ENCODE measurements at regions not wholly inside any gene's neighbourhood (a gene's known extent, or its start where the extent isn't known, plus 50 kb on each side); places are given as distances from the start of the nearest gene placed in this dataset.

DNA sequence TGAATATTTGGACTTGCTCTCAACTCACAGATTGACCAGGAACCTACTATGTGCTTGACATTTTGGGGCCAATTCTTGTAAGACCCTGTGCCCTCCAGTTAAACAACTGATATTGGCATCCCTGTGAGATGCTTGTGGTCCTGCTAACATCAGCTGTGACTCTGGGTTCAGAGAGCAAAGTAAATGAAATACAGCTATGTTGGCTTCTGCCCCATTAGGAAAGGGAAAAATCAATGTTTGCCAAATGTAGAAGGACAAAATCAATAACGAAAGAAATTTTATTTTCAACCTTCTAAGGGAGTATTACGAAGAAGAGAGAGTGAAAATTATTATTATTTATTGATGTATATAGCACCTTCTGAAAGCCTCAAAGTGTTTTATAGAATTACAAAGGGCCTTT, 266.9 kb upstream of the ARID1B start:
- Histone ChIP-seq H3K36me3 (replicated peaks; ENCODE audit: insufficient read depth, low read length) (no peaks in the 10 kb centered on the region), H3K27ac (ENCODE audit: low read length) (no peak overlapping the region), H3K79me2 (ENCODE audit: low read length) (no peaks in the 10 kb centered on the region), H2AFZ (ENCODE audit: low read length) (no peak overlapping the region), H3K4me1 (ENCODE audit: low read length) (no peaks in the 10 kb centered on the region), H3K4me3 (ENCODE audit: low read length) (no peak overlapping the region), H3F3A (ENCODE audit: insufficient read depth, low read length) (no peaks in the 10 kb centered on the region), H3K9me2 (replicated peaks; ENCODE audit: insufficient read depth, low read length) (no peaks in the 10 kb centered on the region), H3K9ac (ENCODE audit: low read length) (no peak overlapping the region), H3K4me2 (ENCODE audit: low read depth, low read length) (no peak overlapping the region), H4K20me1 (ENCODE audit: insufficient read depth, low read length) (no peaks in the 10 kb centered on the region), H3K27me3 (replicated peaks; ENCODE audit: insufficient read depth, low read length) (no peaks in the 10 kb centered on the region), H3K9me3 (replicated peaks; ENCODE audit: insufficient read depth, low read length) (no peaks in the 10 kb centered on the region)
- no peak for DNase-seq
- no peak for TF ChIP-seq EZH2 (optimal IDR thresholded peaks at IDR 0.05; ENCODE audit: low read depth, low read length)
- TF ChIP-seq EZH2phosphoT487 (IDR thresholded peaks at IDR 0.05; ENCODE audit: low read length) = no peak
- TF ChIP-seq, protein P1, sequence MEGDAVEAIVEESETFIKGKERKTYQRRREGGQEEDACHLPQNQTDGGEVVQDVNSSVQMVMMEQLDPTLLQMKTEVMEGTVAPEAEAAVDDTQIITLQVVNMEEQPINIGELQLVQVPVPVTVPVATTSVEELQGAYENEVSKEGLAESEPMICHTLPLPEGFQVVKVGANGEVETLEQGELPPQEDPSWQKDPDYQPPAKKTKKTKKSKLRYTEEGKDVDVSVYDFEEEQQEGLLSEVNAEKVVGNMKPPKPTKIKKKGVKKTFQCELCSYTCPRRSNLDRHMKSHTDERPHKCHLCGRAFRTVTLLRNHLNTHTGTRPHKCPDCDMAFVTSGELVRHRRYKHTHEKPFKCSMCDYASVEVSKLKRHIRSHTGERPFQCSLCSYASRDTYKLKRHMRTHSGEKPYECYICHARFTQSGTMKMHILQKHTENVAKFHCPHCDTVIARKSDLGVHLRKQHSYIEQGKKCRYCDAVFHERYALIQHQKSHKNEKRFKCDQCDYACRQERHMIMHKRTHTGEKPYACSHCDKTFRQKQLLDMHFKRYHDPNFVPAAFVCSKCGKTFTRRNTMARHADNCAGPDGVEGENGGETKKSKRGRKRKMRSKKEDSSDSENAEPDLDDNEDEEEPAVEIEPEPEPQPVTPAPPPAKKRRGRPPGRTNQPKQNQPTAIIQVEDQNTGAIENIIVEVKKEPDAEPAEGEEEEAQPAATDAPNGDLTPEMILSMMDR (IDR thresholded peaks at IDR 0.05; ENCODE audit: low read length) = no peak

DNA sequence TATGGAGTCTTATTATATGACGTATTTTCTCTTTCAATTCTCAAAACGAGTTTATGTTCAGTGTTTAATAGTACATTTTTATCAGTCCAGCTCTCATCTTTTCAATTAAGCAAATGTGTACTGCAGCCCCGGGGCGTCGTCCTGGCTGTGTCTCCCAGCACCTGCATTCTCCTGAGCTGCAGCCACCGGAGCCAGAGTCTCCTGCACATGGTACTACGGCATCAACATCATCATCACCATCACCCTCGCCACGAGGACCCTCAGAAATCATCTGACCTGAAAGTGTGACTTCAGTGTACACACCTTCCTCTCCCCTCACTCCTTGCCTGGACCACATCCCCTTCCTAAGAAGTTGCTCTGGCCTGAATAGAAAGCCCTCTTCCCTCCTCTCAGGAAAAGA, 267.7 kb upstream of the ARID1B start:
- Histone ChIP-seq H3K9me2 (replicated peaks; ENCODE audit: insufficient read depth, low read length) (no peaks in the 10 kb centered on the region), H3K4me2 (ENCODE audit: low read depth, low read length) (no peak overlapping the region), H3K4me1 (ENCODE audit: low read length) (no peaks in the 10 kb centered on the region), H3F3A (ENCODE audit: insufficient read depth, low read length) (no peaks in the 10 kb centered on the region), H3K79me2 (ENCODE audit: low read length) (no peaks in the 10 kb centered on the region), H3K9ac (ENCODE audit: low read length) (no peak overlapping the region), H3K36me3 (replicated peaks; ENCODE audit: insufficient read depth, low read length) (no peaks in the 10 kb centered on the region), H3K9me3 (replicated peaks; ENCODE audit: insufficient read depth, low read length) (no peaks in the 10 kb centered on the region), H3K27ac (ENCODE audit: low read length) (no peak overlapping the region), H2AFZ (ENCODE audit: low read length) (no peak overlapping the region), H4K20me1 (ENCODE audit: insufficient read depth, low read length) (no peaks in the 10 kb centered on the region), H3K4me3 (ENCODE audit: low read length) (no peak overlapping the region), H3K27me3 (replicated peaks; ENCODE audit: insufficient read depth, low read length) (no peaks in the 10 kb centered on the region)
- no peak for DNase-seq
- TF ChIP-seq, protein P1 (IDR thresholded peaks at IDR 0.05; ENCODE audit: low read length) = no peak
- TF ChIP-seq EZH2phosphoT487 (IDR thresholded peaks at IDR 0.05; ENCODE audit: low read length) (no peak), EZH2 (optimal IDR thresholded peaks at IDR 0.05; ENCODE audit: low read depth, low read length) (no peak)

- TF ChIP-seq, protein P1 (IDR thresholded peaks at IDR 0.05; ENCODE audit: low read length) = no peak
- TF ChIP-seq EZH2phosphoT487 (IDR thresholded peaks at IDR 0.05; ENCODE audit: low read length) = no peak
- Histone ChIP-seq H3K9ac (ENCODE audit: low read length) (no peak overlapping the region), H3K4me3 (ENCODE audit: low read length) (no peak overlapping the region), H3K9me3 (replicated peaks; ENCODE audit: insufficient read depth, low read length) (no peaks in the 10 kb centered on the region), H3K4me2 (ENCODE audit: low read depth, low read length) (no peak overlapping the region), H3K36me3 (replicated peaks; ENCODE audit: insufficient read depth, low read length) (no peaks in the 10 kb centered on the region), H3K4me1 (ENCODE audit: low read length) (no peaks in the 10 kb centered on the region), H3K27me3 (replicated peaks; ENCODE audit: insufficient read depth, low read length) (no peaks in the 10 kb centered on the region), H4K20me1 (ENCODE audit: insufficient read depth, low read length) (no peaks in the 10 kb centered on the region), H3K79me2 (ENCODE audit: low read length) (no peaks in the 10 kb centered on the region), H3F3A (ENCODE audit: insufficient read depth, low read length) (no peaks in the 10 kb centered on the region), H3K9me2 (replicated peaks; ENCODE audit: insufficient read depth, low read length) (no peaks in the 10 kb centered on the region), H2AFZ (ENCODE audit: low read length) (no peak overlapping the region), H3K27ac (ENCODE audit: low read length) (no peak overlapping the region)
- no peak for DNase-seq
Measured at GRCh38 chr6:156508923-156509322, 268.3 kb upstream of the ARID1B start.
